GM18868 (cell line): ENCODE measurements at regions not wholly inside any gene's neighbourhood (a gene's known extent, or its start where the extent isn't known, plus 50 kb on each side); places are given as distances from the start of the nearest gene placed in this dataset.
A peak's percentile ranks its signal among the peaks of the same experiment; 100 is the strongest.
"Not testable (repeated sequence)": the region's sequence is repeated elsewhere in the genome, so short reads cannot be mapped to it uniquely, and the experiment has no call there.

Experiments used
- ATAC-seq: cut with Tn5 transposase; IDR thresholded peaks from one replicate; pipeline ENCODE4 v1.9.1; 2021; ENCODE audit warnings: mild to moderate bottlenecking, moderate library complexity; ENCODE audit not compliant: unreplicated experiment

DNA sequence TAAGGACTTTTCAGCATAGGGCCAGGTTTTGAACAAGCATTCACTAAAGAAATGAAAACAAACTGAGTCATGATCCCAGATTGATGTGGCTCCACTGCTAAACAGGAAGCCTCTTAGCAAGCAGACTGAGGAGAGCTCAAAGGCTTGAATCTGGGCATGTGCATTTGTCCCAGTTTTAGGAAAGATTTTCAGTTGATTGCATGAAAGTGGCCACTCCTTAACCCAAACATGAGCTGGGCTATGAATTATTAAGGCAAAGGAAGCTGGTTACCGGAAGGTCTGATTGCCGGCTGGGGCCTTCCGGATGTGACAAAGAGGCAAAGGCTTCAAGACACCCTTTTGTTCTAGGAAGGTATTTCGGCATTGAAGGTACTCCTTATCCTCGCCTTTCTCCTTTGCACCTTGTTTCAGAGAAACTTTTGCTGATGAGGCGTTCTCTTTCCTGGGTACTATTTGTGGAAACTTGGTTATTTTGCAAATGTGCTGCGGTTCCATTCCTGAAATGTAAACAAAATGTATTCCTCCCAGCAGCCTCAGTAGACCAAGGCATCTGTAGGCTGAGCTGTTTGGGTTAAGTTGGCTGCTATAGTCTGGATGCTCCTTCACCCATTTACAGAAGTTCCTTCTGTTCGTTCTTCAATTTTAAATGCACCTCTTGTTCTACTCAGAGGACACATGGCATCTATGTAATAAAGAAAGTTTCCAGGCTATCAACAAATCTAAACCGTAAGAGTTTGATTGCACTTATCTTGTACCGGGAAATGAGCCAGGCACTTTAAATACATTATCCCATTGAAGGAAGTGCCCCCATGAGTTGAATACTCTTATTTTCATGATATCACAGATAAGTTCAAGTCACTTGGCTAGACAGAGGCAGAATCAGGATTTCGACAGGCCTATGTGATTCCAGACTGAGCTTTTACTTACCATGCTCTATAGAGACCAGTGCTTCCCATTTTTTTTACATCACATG is 115.6 kb upstream of the METAP2 start:
- no peak for ATAC-seq

- no peak for ATAC-seq
Observed at GRCh38 chr12:95365912-95366311, 108.0 kb upstream of the METAP2 start.

GRCh38 chr12:95368931-95369330 is 105.0 kb upstream of the METAP2 start:
- no peak for ATAC-seq

GRCh38 chr12:95371571-95371970 is 102.4 kb upstream of the METAP2 start:
- ATAC-seq: no peak

- not testable (repeated sequence) for ATAC-seq
Observed at GRCh38 chr12:95379481-95379880, 94.5 kb upstream of the METAP2 start.

GRCh38 chr12:95380334-95380733 is 93.6 kb upstream of the METAP2 start:
- ATAC-seq: not testable (repeated sequence)

GRCh38 chr12:95380997-95381786 is 92.8 kb upstream of the METAP2 start:
- ATAC-seq: no peak

DNA sequence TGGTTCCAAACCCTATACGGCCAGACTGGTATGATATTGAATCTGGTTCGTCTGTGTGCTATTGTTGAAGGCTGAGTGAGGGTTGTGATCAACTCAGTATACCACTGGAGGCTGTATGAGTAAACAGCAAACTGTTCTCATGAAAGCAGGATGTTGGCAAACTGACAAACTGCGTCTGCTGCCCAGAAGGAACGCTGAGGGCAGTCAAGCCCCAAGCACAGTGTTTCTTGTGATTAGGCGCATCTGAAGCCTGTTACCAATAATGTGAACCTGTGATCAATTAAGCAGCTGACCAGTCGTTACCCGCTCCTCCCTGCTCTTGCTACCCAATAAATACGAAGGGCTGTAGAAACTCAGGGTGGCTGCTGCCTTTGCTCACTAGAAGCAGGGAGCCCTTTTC is 90.0 kb upstream of the METAP2 start:
- not testable (repeated sequence) for ATAC-seq

DNA sequence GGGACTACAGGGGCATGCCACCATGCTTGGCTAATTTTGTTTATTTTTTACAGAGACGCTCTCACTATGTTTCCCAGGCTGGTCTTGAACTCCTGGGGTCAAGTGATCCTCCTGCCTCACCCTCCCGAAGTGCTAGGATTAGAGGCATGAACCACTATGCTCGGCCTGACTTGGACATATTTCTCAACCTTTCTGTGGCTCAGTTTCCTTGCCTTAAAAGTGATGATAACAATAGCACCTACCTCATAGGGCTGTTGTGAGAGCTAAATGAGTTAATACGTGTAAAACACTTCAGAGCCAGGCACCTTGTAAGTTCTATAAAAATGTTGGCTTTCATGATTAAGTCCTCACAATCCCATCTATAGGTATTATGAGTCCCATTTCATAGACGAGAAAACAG is 89.2 kb upstream of the METAP2 start:
- ATAC-seq: no peak

- no peak for ATAC-seq
Observed at GRCh38 chr12:95385246-95386035, 88.5 kb upstream of the METAP2 start.

- no peak for ATAC-seq
Observed at GRCh38 chr12:95386051-95386450, 87.9 kb upstream of the METAP2 start.

GRCh38 chr12:95388260-95388659 is 85.7 kb upstream of the METAP2 start:
- ATAC-seq: not testable (repeated sequence)

GRCh38 chr12:95390192-95390591 is 83.8 kb upstream of the METAP2 start:
- ATAC-seq: peak; percentile 79

DNA sequence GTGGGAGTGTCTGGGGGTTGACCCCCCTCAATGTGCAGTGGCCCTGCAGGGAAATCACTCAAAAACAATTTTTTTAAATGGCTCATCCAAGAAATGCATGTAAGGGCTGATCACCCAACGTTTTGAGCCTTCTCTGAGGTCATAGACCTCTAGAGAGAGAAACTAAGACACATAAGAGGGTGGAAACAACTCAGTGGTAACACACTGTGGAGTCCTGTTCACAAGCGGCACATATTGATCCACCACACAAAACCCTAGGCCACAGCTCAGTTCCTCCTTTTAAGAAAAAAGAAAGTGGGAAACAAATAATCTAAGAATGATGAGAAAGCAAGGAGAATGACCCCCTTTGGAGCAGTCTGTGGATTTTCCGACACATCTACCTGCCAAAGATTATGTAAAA is 83.0 kb upstream of the METAP2 start:
- ATAC-seq: peak; percentile 60

DNA sequence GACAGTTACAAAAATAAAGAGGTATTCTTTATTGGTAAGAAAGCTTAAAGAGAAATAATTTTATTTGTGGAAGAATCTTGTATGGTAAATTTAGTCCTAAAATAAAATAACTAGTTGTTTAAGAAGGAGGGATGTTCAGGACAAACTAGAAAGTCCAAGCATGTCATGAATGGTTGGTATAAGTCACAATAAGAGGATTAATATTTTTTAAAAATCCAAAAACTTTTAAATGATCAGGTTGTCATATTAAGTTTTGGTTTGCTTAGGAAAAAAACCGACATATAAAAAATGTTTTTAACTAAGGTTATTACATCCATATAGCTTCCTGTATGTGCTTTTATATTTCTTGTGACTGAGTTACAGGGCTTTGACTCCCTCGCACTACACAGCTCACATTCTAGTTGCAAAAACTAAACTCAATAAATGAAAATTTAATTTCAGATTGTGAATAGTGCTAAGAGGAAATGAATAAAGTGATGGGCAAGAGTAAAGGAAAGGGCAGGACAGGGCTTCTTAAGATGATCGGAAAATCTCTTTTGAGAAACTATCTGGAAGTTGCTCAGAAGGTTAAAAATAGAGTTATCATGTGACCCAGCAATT is 80.7 kb upstream of the METAP2 start:
- no peak for ATAC-seq

DNA sequence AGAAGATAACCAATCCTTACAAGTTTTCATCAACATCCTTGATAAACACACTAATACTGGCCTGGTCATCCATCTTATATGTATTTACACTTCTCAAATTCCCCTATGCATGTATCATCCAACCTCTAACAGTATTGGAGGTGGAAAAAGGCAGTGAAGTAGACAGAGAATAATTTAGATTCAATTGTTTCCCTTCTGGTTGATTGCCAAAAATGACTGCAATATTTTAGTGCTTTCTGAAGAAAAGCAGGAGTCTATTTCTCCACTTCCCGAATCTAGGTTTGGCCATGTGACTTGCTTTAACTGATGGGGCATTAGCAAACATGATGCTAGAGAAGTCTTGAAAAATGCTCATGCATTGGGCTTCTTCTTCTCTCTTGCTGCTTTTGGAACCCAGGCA is 78.3 kb upstream of the METAP2 start:
- ATAC-seq: no peak

DNA sequence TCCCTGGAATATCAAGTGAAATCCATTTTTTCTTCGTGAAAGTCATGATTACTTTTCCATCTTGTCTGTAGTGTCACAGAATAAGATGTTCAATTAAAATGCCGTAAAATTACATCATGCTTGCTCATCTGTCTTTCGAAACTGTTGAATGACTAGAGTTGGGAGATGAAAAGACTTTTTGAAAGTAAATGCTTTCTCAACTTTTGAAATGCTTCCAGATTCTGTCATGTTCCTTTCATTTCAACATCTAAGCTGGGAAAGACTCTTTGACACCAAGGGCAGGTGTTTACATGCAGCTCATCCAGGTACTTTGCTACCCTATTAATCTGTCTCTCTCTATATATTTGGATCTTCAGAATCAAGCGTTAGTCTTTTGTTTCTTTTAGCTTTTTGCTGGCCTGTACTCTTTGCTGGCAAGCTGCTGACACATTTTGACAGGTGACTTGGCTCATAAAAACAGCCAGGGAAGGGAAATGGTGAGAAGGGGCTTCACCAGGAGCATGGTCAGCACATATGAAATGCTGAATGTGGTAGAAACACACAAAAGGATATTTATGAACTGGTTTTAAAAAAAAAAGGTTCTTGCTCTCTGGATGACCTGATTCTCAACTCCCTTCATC is 77.0 kb upstream of the METAP2 start:
- ATAC-seq: no peak

- ATAC-seq: no peak
Observed at GRCh38 chr12:95397571-95397970, 76.4 kb upstream of the METAP2 start.

DNA sequence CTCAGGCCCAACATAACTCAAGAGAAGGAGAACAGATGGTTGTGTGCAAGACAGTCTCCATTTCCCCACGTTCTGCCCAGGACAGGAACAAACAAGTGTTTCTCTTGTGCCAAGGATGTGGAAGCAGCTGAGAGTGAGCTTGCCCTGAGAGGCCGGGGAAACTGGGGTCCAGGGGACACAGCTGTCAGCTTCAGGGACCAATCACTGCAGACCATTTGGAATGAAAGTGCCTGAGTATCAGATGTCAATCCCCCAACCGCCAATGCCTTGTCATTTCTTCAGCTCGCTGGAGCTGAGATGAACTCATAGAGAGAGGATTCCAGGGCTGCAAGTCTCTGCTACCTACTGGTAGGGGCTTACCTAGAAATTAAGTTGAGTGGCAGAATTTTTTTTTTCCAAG is 71.9 kb upstream of the METAP2 start:
- ATAC-seq: no peak

DNA sequence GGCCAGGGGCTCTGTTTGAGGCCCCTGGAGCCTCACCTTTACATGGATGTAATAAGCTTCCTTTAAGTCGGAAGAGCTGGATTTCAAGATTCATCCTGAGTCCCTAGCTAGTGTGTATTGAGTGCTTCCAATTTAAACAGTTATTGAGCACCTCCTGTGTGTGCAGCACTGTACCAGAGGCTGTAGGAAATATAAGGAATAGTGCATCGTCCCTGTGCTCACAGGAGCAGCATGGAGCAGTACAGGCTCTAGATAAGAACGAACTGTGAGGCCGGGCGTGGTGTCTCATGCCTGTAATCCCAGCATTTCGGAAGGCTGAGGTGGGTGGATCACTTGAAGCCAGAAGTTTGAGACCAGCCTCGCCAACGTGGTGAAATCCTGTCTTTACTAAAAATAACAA is 65.8 kb upstream of the METAP2 start:
- ATAC-seq: no peak
